ENCODE measurements at regions not wholly inside any gene's neighbourhood (a gene's known extent, or its start where the extent isn't known, plus 50 kb on each side); places are given as distances from the start of the nearest gene placed in this dataset.

DNA sequence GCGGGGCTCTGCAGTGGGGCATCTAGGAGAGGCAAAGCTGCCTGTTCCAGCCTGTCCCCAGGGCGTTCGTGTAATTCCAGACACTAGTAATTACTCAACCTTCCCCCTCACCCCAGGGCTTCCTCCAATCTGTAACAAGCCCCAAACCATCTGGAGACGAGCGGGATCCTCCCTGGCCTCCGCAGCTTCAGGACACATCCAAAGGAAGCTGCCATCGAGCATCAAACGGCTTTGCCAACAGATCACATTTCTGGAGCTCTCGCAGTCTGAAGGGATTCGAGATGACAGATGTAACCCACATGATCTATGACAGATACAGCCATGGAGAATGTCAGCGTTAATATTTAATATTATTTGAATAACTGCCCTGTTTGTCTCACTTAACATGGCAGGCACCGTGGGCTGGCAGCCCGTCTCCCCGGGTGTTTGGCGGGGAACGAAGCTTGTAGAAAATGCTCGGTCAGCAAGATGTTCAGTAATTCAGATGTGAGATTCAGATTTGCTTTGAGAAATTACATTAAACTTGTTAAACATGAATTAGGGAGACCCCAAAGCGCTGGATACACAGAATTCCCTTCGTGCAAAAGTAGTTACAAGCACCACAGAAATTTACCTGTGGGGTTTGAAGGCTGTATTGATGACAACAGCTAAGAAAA is 108.5 kb upstream of the C7orf33 start:
- DNase-seq (ENCODE audit: extremely low read depth, low read depth): no peak
- TF ChIP-seq, protein P1, sequence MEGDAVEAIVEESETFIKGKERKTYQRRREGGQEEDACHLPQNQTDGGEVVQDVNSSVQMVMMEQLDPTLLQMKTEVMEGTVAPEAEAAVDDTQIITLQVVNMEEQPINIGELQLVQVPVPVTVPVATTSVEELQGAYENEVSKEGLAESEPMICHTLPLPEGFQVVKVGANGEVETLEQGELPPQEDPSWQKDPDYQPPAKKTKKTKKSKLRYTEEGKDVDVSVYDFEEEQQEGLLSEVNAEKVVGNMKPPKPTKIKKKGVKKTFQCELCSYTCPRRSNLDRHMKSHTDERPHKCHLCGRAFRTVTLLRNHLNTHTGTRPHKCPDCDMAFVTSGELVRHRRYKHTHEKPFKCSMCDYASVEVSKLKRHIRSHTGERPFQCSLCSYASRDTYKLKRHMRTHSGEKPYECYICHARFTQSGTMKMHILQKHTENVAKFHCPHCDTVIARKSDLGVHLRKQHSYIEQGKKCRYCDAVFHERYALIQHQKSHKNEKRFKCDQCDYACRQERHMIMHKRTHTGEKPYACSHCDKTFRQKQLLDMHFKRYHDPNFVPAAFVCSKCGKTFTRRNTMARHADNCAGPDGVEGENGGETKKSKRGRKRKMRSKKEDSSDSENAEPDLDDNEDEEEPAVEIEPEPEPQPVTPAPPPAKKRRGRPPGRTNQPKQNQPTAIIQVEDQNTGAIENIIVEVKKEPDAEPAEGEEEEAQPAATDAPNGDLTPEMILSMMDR (IDR thresholded peaks at IDR 0.05; ENCODE audit: low read depth, low read length): no peak

DNA sequence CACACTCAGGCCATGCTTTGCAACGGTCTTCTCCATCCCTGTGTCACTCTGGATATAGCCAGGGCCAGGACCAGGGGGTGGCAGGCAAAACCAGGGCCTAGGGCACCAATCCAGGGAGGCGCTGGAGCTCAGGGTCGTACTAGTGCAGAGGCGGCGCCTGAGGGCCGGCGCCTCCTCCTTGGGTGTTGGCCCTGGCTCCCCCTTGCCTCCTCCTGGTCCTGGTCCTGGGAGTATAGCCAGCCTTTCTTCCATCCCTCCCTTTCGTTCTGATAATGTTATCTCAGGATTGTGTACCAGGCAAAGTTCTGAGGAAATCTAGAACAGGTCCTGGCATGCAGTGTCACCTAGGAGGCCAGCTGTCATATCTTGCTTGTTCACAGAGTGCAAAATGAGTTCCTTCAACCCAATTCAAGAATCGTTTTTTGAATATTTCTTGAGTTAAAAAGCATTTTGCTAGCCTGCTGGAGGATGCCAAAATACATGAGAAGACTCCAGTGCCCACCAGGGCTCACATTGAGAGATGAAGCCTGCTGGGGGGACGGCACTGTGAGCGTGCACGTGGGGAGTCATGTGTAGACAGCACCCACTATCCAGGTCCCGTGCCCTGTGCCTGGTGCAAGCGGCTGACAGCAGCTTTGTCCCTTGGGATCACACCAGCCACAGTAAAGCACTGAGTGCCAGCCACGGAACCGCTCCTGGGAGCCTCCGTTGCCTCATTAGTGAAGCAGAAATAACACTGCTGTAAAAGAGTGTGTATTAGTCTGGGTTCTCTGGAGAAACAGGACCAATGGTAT is 106.9 kb upstream of the C7orf33 start:
- TF ChIP-seq, protein P1 (IDR thresholded peaks at IDR 0.05; ENCODE audit: low read depth, low read length): no peak
- DNase-seq (ENCODE audit: extremely low read depth, low read depth): no peak

DNA sequence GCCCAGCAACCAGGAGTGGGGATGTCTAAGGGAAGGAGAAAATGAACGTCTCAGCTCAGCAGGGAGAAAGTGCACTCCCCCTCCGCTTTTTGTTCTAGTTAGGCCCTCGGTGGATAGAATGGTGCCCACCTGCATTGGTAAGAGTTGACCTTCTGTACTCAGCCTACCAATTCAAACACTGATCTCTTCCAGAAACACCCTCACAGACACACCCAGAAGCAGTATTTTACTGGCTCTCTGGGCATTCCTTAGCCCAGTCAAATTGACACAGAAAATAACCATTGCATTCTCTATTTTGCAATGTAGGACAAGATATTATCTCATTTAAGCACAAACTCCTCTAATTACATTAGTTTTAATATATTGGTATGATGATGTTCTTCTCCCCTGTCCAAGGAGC is 106.1 kb upstream of the C7orf33 start:
- TF ChIP-seq, protein P1 (IDR thresholded peaks at IDR 0.05; ENCODE audit: low read depth, low read length): no peak
- DNase-seq (ENCODE audit: extremely low read depth, low read depth): no peak

DNA sequence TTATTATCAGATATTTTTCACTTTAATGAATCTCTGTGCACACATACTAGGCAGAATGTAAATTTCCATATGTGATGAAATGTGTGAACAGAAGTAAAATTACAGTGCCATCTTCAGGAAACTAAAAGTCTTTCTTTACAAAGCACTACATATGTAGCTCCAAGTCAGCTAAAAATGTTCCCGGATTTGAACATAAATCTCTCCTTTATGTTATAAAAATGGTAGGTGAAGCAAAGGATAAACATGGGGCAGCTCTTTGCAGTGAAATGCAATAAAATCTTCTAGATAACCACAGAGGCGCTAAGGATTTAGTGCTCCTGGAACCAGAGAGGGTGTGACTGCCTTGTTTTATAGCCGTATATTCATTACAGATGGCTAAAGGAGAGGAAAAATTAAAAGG is 104.9 kb upstream of the C7orf33 start:
- TF ChIP-seq, protein P1 (IDR thresholded peaks at IDR 0.05; ENCODE audit: low read depth, low read length): no peak
- no peak for DNase-seq (ENCODE audit: extremely low read depth, low read depth)

DNA sequence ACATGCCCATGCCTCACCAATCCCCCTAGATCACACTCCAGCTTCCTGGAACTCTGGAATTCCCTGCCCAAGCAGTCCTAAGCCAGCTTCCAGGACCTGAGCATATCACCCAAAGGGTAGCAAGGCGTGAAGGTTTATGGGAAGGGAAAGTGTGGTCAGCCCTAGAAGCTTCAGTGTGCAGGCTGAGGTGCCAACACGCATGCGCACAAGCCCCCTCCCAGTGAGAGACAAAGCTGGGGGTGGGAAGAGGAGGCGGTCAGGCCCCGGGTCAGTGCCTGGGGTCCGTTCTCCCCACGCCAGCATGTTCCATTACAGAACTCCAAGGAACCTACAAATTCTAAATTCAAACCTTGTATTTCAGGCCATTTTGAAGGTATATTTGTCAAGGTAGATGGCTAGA is 103.6 kb upstream of the C7orf33 start:
- no peak for DNase-seq (ENCODE audit: extremely low read depth, low read depth)
- TF ChIP-seq, protein P1 (IDR thresholded peaks at IDR 0.05; ENCODE audit: low read depth, low read length): no peak

DNA sequence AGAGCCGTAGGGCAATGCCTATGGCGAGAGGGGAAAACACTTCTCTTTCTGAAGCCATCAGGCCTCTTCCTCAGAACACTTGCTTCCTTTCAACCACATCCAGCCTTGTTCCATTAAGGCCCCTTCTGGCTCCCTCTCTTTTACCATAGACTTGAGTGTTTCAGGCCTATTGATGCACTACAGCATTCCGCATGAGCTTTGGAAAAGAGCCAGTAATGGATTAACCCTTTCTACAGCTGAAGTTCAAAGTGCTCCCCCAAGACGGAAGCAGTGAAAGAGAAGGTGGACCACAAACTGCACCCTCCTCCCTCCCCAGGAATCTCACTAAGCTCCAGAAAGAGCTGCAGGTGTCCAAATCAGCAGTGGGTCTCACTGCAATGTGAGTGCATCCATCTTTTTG is 102.7 kb upstream of the C7orf33 start:
- TF ChIP-seq, protein P1 (IDR thresholded peaks at IDR 0.05; ENCODE audit: low read depth, low read length): no peak
- no peak for DNase-seq (ENCODE audit: extremely low read depth, low read depth)

DNA sequence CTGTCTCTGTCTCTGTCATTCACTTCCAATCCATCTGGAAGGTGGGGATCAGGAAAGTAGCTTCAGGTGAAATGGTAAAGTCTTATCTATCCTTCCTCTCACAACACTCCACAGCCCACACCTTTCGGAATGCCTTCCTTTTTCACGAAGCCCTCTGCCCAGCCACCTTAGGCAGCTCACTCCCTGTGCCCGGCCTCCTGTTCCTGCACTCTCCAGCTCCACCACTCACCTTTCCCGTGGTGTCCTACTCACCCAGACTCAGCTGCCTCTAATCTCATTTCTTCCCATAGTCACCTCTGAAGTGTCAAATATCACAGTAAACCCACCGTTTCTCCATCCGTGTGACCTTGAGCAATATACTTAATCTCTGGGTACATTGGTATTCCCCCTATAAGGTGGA is 100.9 kb upstream of the C7orf33 start:
- TF ChIP-seq, protein P1 (IDR thresholded peaks at IDR 0.05; ENCODE audit: low read depth, low read length): no peak
- DNase-seq (ENCODE audit: extremely low read depth, low read depth): no peak
